GM19452 (cell line): ENCODE measurements at regions not wholly inside any gene's neighbourhood (a gene's known extent, or its start where the extent isn't known, plus 50 kb on each side); places are given as distances from the start of the nearest gene placed in this dataset.

ENCODE experiments used
- ATAC-seq: cut with Tn5 transposase; IDR thresholded peaks from one replicate; pipeline ENCODE4 v1.9.1; 2021; ENCODE audit not compliant: unreplicated experiment

GRCh38 chr18:26794230-26795101 is 71.0 kb downstream of the AQP4 start:
- ATAC-seq = no peak

GRCh38 chr18:26792661-26793060 is 72.8 kb downstream of the AQP4 start:
- no peak for ATAC-seq

GRCh38 chr18:26791676-26792075 is 73.8 kb downstream of the AQP4 start:
- no peak for ATAC-seq

- no peak for ATAC-seq
These were observed 80.9 kb downstream of the AQP4 start for GRCh38 chr18:26784599-26784998.

- ATAC-seq = no peak
These were observed 82.3 kb downstream of the AQP4 start for GRCh38 chr18:26783170-26783569.

- no peak for ATAC-seq
These were observed 84.8 kb downstream of the AQP4 start for GRCh38 chr18:26780520-26781325.

GRCh38 chr18:26778054-26778393 is 87.5 kb downstream of the AQP4 start:
- no peak for ATAC-seq

GRCh38 chr18:26777351-26778053 is 88.0 kb downstream of the AQP4 start:
- no peak for ATAC-seq

GRCh38 chr18:26772691-26773090 is 92.8 kb downstream of the AQP4 start:
- no peak for ATAC-seq

- ATAC-seq = no peak
These were observed 94.0 kb downstream of the AQP4 start for GRCh38 chr18:26771524-26771923.

GRCh38 chr18:26768385-26768784 is 97.1 kb downstream of the AQP4 start:
- no peak for ATAC-seq

- no peak for ATAC-seq
These were observed 100.0 kb downstream of the AQP4 start for GRCh38 chr18:26765498-26765897.

- ATAC-seq = no peak
These were observed 100.9 kb downstream of the AQP4 start for GRCh38 chr18:26764586-26764985.

- no peak for ATAC-seq
These were observed 101.3 kb downstream of the AQP4 start for GRCh38 chr18:26764177-26764576.

GRCh38 chr18:26763446-26764110 is 101.9 kb downstream of the AQP4 start:
- no peak for ATAC-seq

GRCh38 chr18:26757263-26758019 is 108.1 kb downstream of the AQP4 start:
- no peak for ATAC-seq

- ATAC-seq = no peak
These were observed 109.0 kb downstream of the AQP4 start for GRCh38 chr18:26756556-26756955.

GRCh38 chr18:26746826-26747475 is 118.6 kb downstream of the AQP4 start:
- ATAC-seq = no peak

- no peak for ATAC-seq
These were observed 119.1 kb downstream of the AQP4 start for GRCh38 chr18:26746398-26746797.
